DMS 273 (cell line): ENCODE measurements at regions not wholly inside any gene's neighbourhood (a gene's known extent, or its start where the extent isn't known, plus 50 kb on each side); places are given as distances from the start of the nearest gene placed in this dataset.

Source experiments
- DNase-seq: peaks from one replicate; lab custom pipeline; 2025; ENCODE audit not compliant: unreplicated experiment; lab: John Stamatoyannopoulos, UW

DNA sequence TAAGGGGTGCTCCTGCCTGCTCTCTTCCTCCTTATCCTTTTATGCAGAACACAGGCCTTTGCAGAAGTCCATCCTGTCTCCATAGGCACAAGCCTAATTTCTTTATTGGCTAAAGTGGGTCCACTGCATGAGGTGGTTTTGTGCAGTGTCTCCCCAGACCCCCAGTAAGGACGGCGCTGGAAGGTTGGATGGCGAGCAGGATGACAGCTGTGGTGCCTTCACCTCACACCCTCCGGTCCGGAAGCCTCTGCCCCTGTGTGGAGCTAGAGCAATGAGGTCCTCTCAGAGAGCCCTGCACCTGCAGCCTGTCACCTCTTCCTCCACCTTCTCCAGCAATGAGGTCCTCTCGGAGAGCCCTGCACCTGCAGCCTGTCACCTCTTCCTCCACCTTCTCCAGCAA is 393.7 kb upstream of the IRX1 start:
- DNase-seq = no peak

DNA sequence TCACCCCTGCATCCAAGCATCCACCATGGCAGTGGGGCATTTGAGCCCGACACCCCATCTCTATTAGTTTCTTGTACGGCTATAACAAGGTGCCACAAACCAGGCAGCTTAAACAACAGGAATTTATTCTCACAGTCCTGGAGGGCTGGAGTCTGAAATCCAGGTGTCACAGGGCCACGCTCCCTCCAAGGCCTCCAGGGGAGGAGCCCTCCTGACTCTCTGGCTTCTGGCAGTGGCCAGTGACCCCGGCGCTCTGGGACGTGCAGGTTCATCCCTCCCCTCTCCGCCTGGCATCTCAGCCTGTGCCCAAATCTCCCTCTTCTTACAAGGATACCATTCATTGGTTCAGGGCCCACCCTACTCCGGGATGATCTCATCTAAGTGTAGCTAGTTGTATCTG is 394.5 kb upstream of the IRX1 start:
- no peak for DNase-seq

DNA sequence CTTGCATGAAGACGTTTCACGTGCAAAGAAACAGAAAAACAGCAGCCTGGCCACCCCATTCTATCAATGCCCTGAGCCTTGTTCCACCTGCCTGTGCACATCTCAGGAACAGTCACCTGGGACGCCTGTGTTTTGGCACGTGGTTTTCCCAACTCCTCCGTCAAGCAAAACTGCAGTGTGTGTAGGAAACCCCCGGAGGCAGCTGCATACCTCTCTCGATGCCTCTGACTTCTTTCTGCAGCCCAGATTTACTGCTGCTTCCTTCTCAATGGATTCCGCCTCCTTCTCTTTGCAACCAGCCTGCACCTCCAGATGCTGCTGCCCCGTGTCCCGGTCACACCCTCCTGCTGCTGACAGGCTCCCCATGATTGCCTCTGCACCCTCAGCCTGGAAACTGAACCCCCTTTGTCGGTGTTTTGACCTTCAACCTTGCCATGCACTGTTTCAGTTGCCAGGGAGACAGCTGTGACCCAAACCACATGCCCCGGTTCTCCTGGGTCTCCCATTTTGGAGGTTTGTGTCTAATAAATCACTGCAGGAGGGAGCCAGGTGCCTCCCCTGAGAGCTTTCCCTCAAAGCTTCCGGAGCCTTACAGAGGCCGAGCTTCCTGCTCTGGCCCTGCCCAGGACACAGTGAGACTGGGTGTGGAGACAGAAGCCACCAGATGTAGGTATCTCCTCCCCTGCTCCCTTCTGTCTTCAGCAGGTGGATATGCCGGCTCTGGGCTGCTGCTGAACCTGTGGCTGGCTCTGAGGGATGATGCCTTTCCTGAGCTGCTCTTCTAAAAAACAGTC is 395.5 kb upstream of the IRX1 start:
- no peak for DNase-seq

DNA sequence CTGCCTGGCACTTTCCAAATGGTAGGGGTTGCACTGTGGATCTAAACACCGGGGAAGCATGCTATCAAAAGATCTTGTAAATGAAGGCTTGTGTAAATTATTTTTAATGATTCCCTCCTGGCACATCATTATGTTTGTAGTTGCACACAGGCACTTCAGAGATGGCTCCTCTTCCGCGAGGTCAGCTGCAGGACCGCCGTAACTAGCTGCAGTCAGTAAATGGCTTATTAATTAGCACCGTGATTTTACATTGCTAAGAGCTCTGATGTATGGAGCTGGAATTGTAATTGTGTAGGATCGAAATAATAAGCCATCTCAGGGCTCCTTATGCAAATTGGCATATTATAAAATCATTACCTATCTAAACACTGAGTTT is 397.6 kb upstream of the IRX1 start:
- no peak for DNase-seq

DNA sequence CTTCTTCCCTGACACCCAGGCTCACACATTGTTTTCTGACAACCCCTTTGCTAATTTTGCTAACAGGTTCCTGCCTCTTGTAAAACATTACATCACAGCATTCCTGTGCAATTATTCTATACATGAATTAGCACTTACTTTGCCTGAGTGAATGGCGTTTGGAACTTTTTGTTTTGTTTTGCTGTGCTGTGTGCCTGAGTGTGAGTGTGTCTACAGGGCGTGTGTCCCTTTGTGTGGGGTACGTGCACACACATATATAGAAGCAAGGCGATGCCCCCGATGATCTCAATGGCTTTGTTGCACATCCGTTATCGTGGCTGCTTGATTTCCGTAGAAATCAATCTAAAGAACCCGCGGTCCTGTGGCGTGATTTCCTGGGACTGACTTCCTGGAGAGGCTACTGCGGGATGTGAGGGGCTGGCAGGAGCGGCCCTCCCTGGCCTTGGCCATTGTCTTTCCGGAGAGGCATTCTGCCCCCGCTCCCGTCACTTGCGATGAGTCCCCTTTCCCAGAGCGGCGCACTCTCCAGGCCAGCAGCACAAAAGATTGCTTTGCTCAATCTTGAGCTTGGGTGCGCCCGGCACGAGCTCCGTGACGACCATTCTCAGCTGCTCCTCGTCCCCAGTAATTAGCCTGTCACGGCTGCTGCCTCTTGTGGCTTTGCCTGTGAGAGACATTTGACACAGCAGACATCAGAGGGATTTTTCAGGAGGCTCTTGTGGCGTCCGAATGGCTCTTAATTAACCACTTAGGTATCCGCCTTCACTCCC is 398.1 kb upstream of the IRX1 start:
- no peak for DNase-seq

DNA sequence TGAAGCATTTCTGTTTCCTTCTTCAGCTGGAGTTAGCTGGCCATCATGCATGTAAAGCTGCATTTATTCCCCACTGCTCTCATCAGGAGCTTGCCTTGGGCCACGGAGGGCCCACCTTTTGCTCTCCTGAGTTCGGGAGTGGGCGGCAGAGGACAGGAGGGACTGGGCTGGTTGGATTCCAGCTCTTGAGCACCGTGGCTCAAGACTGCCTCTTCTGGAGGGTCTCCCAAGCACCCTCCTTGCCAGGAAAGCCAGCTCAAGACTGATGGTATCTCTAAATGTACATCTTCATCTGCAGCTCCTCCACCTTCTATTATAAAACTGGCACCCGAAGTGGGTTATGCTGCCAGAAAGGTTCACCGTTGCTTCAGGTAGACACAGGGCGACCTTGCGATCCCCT is 399.6 kb upstream of the IRX1 start:
- DNase-seq = no peak

DNA sequence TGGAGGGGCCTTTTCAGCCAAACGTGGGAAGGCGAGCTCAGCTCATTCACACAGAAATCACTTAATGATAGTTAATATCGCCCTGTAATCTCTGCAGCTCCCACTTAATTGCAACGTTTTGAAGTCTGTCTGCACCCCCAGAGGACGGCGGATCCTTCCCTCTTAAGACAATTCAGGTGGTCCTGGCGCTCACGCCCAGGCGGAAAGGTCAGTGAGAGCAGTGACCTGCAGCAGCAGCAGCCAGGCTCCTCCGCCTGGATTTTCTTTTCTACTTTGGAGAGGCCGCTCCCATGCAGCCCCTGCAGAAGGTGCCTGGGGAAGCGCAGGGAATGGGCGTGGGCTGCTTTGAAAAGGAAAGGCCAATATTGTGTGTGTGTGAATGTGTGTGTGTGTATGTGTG is 400.9 kb upstream of the IRX1 start:
- no peak for DNase-seq

DNA sequence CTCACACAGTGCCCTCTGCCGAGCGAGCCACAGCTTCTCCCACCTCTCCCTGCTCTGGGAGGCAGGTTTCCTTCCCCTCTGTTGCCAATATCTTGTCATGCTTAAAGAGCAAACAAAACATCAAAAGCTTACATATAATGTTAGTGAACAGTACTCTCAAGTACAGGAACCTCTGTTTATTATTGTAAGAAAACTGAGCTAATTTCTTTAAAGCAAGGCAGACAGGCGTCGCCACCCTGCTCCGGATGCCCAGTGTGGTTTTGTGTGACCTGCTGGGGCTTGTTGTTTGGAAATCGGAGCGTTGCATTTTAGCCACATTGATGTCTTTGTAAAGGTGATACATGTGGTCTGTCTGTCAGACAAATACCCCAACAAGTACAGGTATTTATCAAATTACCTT is 401.4 kb upstream of the IRX1 start:
- no peak for DNase-seq

DNA sequence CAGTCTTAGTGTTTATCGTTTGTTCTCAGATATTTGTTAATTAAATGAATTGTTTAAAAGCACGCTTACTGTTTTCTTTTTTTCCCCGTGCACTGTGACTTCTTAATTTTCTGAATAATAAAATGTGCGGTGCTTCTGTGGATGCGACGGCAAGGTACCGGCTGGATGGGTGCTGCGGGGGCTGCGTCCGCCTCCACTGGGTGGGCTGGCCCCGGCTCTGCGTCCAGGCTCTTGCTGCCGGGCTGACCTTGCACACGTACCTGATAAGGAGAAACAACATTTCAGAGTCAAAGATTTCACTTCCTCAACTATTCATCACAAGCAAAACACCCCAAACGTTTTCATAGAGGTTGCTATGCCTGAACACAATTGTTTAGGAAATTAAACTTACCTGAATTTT is 404.0 kb upstream of the IRX1 start:
- DNase-seq = no peak

DNA sequence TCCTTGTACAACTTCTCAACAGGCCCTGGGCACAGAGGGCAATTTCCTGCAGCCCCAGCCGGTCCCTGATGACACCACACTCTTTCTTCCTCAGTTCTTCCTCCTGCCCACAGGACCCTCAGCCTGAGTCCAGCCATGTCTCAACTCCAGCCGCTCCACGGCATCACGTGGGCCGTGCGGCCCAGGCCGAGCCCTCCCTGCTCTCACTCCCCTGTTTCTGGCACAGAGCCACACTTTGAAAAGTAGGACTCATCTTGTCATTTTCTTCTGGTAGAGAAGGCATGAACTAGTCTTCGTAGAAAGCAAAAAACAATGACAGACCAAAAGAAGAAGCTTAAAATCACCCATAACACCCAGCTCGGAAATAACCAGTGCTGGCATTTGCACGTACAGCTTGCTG is 404.7 kb upstream of the IRX1 start:
- no peak for DNase-seq

DNA sequence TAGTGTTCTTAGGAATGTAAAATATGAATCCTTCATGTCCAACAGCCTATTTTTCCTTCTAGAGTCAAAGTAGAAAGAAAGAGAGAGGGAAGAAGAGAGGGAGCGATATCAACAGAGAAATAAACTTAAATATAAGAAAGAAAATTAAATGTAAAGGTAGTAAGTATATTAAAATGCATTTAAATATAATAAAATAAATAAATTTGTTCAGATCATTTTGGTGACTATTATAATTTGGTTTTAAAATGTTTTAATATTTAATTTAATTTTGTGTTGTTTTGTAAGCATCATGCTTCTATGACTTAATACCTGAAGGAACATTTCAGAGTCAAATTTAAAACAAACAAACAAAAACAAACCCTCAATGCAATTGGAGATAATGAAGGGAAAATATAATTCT is 405.2 kb upstream of the IRX1 start:
- DNase-seq = no peak

DNA sequence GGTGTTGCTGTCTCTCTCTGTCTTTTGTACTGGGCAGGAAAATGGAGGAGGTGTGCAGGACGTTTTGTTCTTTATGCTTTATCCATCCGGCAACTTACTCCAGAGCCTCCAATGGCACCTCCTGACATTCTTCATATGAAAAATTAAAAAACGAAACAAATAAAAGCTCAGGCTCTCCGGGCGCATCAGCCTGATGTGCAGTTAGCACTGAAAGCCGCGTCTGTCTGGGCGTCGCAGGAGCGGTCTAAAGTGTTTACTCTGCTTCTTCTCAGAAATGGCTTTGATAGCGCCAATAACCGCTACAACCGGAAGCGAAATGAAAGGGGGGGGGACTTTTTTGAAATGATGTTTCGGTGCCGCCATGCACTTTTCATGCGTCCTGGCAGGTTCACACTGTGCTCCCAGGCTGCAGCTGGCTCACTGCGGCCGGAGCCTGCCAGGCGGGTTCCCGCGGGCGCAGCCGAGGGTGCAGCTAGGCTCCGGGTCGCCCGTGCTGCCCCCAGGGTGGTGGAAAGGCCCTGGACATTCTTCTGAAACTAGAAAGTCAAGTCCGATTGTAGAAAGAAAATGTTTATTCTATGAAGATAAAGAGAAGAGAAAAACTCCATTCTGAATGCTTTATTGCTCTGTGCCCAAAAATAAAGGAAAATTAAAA is 407.7 kb upstream of the IRX1 start:
- no peak for DNase-seq

DNA sequence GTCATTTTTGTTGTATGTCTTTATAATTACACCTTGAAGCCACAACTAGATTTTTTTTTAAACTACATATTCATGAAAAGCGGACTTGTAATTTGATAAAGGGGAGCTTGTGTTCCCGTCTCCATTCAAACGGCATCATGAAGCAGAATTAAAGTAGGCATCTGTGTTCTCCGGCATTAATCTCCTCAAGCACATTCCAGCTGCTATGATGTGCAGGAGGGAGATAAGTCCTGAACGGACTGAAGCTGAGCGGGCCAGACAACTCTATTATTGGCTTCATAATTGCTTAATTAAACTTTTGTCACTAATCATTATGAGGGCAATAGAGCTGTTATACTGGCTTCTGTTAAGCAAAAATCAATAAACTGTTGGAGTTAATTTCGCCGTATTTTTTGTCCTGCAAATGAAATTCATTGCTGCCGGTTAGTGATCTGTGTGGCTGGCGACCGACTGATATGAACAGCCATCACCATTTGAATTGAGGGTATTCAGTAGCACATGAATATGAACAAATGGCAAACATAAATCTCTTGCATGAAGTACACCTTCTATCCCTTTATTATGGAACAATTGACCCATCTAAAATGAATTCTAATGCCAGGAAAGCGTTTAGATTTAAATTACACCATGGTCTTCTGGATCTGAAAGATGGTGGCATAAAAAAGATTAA is 408.8 kb upstream of the IRX1 start:
- DNase-seq = no peak

DNA sequence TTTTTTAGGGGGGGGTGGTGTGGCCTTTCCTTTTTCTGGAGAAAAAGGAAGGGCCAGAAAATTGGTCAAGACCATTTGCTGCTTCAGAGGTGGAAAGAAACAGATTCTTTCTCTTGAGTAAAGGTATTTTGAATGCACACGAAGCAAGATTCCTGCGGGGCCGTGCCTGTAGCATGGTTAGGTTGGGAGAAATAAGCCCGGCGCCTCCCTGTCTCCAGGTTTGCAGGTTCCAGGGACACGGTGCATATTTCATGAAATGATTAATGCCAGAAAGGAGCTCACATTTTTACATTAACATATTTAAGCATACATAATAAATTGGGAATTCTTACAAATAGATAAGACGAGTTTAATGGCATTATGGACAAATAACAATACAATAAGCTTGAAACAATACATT is 409.5 kb upstream of the IRX1 start:
- no peak for DNase-seq

DNA sequence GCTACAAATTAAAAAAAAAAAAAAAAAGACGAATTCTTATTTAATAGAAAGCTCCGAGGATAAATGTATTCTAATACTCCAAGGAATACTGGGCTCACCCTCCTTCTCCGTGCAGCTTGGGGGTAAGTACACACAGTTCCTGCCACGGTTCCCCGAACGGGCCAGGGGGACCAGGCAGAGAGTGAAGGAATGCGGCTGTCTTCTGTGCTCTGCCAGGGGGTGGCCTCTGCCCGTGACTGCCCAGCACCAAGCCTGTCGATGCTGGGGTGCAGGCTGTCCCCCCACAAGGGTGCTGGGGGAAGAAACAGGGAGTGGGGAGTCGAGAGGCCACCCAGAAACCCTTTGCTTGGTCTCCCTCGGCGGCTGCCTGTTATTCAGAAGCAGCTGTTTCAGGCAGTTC is 410.1 kb upstream of the IRX1 start:
- no peak for DNase-seq

DNA sequence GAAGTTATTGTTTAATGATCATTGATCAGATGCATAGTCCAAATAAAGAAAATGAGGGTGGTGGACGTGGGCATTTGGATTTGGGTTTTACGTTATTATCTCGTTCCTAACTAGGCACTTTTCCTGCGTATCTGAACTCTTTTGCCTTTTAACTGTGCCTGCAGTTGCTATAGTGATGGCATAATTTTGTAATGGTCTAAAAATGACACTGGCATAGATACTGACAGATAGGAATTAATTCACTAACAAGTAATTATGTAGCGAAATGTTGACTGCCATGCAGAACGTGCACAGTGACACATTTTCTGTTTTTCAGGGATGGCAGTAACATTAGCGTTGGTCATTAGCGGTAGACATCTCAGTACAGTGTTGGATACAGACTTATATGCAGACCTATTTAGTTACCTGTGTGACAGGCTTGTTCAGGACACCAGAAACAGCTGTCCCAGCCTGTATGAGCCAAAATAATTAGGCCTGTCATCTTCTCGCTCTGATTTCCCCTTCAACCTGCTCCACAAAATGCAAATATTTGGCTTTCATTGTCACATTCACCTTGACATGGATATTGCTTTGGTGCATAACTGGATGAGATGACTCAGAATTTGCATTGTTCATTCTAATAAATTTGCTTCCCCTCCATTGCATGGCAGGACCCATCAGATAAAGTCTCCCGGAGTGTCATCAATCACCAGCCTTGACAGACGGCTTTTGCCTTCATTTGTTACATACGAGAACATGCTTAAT is 413.3 kb upstream of the IRX1 start:
- no peak for DNase-seq

DNA sequence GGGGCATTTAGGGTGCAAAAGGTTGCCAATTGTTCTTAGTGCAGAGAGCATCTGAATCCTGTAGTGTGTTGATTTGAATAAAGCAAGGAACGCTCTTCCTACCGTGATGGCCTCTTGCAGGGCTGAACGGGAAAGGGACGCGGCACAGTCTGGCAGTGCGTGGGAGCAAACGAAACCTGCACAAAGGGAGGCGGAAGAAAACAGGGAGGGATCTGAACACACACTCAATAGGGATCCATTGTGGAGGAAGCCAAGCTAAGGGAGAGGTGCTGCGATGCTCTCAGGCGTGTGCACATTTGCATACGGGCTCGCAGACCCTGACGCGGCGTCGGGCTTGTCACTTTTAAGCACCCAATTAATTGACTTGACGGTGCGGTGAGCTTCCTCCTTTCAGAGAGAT is 414.0 kb upstream of the IRX1 start:
- DNase-seq = no peak

DNA sequence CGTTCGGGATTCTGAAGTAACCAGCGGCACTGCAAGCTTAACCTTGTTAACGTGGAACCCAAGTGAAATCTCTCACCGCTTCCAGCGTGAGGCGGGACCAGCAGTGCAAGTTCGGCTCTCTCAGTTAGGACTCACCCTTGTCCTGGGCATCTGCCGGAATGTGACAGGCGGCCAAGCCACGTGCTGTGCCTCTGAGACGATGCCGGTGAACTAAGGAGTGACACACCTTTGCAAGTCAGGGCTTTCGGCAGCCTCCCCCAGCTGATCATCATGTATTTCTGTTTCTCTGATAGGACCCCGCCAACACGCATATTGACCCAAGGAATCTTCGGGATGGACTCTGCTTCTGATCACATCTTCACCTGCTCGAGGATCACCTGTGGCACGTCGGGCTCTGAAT is 415.0 kb upstream of the IRX1 start:
- no peak for DNase-seq

DNA sequence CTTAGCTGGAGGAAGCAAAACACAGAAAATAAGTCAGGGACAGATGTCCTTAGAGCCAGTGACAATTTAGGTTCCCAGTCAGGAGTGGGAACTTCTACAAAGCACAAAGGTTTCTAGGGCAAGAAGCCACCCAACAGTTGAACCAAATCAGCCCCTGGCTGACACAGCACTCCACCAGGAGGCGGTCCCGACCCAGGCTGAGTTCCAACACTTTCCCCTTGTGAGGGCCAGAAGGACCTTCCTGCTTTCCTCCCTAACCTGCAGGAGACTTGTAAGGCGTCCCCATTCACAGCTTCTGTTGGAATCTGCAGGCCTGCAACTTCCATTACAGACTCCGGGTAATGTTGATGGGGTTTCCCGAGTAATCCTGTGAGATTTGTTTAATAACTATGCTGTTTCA is 416.4 kb upstream of the IRX1 start:
- DNase-seq = no peak

DNA sequence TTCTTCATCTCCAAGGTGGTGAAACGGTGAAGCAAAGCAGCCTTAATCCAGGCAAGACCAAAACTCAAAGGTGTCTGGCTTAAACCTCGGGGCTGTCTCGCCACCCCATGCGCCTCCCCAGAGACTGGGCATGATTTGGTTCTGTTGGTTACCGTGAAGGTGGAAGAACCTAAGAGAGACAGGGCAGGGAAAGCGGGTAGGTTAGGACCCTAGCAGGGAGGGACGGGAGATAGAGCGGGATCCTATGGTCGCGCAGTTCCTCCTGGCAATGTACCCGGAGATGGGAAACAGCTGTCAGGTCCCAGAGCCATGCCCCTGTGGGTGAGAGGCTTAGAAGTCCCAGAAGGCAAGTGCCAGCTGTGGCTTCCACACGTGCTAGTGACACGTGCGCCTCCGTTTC is 418.3 kb upstream of the IRX1 start:
- DNase-seq = no peak

DNA sequence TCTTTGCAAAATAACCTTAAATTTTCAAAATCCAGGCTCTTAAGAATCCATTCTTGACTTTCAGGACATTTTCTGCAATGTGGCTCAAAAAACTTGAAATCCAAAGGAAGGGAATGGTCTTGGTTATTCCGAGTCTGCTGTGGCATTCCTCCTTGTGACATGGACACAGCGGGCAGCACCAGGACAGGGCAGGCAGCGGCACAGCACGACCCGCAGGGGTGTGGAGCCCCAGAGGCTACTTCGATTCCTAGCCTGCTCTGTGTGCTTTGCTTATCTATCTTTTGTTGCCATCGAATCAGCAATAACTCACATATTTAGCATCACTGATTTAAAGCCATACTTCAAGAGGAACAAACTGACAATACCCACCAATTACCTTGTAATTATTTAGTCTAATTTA is 420.2 kb upstream of the IRX1 start:
- DNase-seq = no peak
